HG02623 (cell line): ENCODE measurements at regions not wholly inside any gene's neighbourhood (a gene's known extent, or its start where the extent isn't known, plus 50 kb on each side); places are given as distances from the start of the nearest gene placed in this dataset.

Experiments
- ATAC-seq: cut with Tn5 transposase; IDR thresholded peaks from one replicate; pipeline ENCODE4 v1.9.1; 2021; ENCODE audit warnings: moderate library complexity; ENCODE audit not compliant: unreplicated experiment

- no peak for ATAC-seq
Observed at GRCh38 chr11:104462341-104462740, 298.4 kb upstream of the PDGFD start.

GRCh38 chr11:104451197-104451893 is 287.4 kb upstream of the PDGFD start:
- ATAC-seq: no peak

GRCh38 chr11:104443387-104443786 is 279.4 kb upstream of the PDGFD start:
- no peak for ATAC-seq

- no peak for ATAC-seq
Observed at GRCh38 chr11:104442321-104442720, 278.4 kb upstream of the PDGFD start.

- ATAC-seq: no peak
Observed at GRCh38 chr11:104435494-104435893, 271.5 kb upstream of the PDGFD start.

GRCh38 chr11:104433751-104434150 is 269.8 kb upstream of the PDGFD start:
- no peak for ATAC-seq

- no peak for ATAC-seq
Observed at GRCh38 chr11:104432981-104433380, 269.0 kb upstream of the PDGFD start.

GRCh38 chr11:104432526-104432925 is 268.6 kb upstream of the PDGFD start:
- no peak for ATAC-seq

- no peak for ATAC-seq
Observed at GRCh38 chr11:104422324-104422944, 258.5 kb upstream of the PDGFD start.

GRCh38 chr11:104410336-104410735 is 246.4 kb upstream of the PDGFD start:
- ATAC-seq: no peak

- ATAC-seq: no peak
Observed at GRCh38 chr11:104408630-104409029, 244.7 kb upstream of the PDGFD start.

GRCh38 chr11:104405277-104405676 is 241.3 kb upstream of the PDGFD start:
- ATAC-seq: no peak

GRCh38 chr11:104404231-104405175 is 240.6 kb upstream of the PDGFD start:
- ATAC-seq: no peak

GRCh38 chr11:104402812-104403521 is 239.0 kb upstream of the PDGFD start:
- no peak for ATAC-seq

GRCh38 chr11:104394508-104394907 is 230.6 kb upstream of the PDGFD start:
- ATAC-seq: no peak

- ATAC-seq: no peak
Observed at GRCh38 chr11:104390651-104391050, 226.7 kb upstream of the PDGFD start.

- no peak for ATAC-seq
Observed at GRCh38 chr11:104385884-104386283, 221.9 kb upstream of the PDGFD start.

GRCh38 chr11:104380358-104380757 is 216.4 kb upstream of the PDGFD start:
- ATAC-seq: no peak

- no peak for ATAC-seq
Observed at GRCh38 chr11:104372111-104372510, 208.2 kb upstream of the PDGFD start.

GRCh38 chr11:104370478-104370877 is 206.5 kb upstream of the PDGFD start:
- ATAC-seq: peak; percentile 55

- ATAC-seq: no peak
Observed at GRCh38 chr11:104369761-104370160, 205.8 kb upstream of the PDGFD start.
